ENCODE measurements at regions not wholly inside any gene's neighbourhood (a gene's known extent, or its start where the extent isn't known, plus 50 kb on each side); places are given as distances from the start of the nearest gene placed in this dataset.

DNA sequence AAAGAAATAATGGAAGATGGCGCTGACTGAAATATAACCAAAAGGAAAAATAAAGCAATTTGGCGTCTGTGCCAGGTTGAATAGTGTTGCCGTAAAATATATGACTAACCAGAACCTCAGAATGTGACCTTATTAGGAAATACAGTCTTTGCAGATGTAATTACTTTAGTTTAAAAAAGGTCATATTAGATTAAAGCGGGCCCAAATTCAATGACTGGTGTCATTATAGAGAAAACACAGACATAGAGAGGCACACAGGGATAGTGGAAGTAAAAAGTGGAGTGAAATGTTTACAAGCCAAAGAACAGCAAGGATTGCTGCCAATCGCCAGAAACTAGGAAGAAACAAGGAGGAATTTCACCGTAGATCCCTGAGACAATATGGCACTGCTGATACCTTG, 521.2 kb downstream of the FRK start:
- H3K4me3 Mint-ChIP-seq: no peak overlapping the region
- H3K27me3 ChIP-seq (ENCODE audit: insufficient read depth): no peaks in the 10 kb centered on the region
- H3K27ac ChIP-seq (ENCODE audit: low read depth): no peak overlapping the region
- H3K27ac Mint-ChIP-seq: no peak overlapping the region
- no peaks in the 10 kb centered on the region for H3K4me1 ChIP-seq (ENCODE audit: insufficient read depth)
- peaks cover 17% of the 10 kb centered on the region; the same call in 2 of the 3 replicates for H3K4me1 Mint-ChIP-seq
- H2AFZ ChIP-seq: no peak overlapping the region
- H3K4me2 ChIP-seq: no peak overlapping the region
- H3K4me3 ChIP-seq: no peak overlapping the region
- H3K36me3 Mint-ChIP-seq (ENCODE audit: low read depth): no peaks in the 10 kb centered on the region
- no peak for ATAC-seq
- no peaks in the 10 kb centered on the region for H3K36me3 ChIP-seq (ENCODE audit: insufficient read depth)
- no peaks in the 10 kb centered on the region for H4K20me1 ChIP-seq (replicated peaks; ENCODE audit: insufficient read depth)
- TF ChIP-seq, protein P1, sequence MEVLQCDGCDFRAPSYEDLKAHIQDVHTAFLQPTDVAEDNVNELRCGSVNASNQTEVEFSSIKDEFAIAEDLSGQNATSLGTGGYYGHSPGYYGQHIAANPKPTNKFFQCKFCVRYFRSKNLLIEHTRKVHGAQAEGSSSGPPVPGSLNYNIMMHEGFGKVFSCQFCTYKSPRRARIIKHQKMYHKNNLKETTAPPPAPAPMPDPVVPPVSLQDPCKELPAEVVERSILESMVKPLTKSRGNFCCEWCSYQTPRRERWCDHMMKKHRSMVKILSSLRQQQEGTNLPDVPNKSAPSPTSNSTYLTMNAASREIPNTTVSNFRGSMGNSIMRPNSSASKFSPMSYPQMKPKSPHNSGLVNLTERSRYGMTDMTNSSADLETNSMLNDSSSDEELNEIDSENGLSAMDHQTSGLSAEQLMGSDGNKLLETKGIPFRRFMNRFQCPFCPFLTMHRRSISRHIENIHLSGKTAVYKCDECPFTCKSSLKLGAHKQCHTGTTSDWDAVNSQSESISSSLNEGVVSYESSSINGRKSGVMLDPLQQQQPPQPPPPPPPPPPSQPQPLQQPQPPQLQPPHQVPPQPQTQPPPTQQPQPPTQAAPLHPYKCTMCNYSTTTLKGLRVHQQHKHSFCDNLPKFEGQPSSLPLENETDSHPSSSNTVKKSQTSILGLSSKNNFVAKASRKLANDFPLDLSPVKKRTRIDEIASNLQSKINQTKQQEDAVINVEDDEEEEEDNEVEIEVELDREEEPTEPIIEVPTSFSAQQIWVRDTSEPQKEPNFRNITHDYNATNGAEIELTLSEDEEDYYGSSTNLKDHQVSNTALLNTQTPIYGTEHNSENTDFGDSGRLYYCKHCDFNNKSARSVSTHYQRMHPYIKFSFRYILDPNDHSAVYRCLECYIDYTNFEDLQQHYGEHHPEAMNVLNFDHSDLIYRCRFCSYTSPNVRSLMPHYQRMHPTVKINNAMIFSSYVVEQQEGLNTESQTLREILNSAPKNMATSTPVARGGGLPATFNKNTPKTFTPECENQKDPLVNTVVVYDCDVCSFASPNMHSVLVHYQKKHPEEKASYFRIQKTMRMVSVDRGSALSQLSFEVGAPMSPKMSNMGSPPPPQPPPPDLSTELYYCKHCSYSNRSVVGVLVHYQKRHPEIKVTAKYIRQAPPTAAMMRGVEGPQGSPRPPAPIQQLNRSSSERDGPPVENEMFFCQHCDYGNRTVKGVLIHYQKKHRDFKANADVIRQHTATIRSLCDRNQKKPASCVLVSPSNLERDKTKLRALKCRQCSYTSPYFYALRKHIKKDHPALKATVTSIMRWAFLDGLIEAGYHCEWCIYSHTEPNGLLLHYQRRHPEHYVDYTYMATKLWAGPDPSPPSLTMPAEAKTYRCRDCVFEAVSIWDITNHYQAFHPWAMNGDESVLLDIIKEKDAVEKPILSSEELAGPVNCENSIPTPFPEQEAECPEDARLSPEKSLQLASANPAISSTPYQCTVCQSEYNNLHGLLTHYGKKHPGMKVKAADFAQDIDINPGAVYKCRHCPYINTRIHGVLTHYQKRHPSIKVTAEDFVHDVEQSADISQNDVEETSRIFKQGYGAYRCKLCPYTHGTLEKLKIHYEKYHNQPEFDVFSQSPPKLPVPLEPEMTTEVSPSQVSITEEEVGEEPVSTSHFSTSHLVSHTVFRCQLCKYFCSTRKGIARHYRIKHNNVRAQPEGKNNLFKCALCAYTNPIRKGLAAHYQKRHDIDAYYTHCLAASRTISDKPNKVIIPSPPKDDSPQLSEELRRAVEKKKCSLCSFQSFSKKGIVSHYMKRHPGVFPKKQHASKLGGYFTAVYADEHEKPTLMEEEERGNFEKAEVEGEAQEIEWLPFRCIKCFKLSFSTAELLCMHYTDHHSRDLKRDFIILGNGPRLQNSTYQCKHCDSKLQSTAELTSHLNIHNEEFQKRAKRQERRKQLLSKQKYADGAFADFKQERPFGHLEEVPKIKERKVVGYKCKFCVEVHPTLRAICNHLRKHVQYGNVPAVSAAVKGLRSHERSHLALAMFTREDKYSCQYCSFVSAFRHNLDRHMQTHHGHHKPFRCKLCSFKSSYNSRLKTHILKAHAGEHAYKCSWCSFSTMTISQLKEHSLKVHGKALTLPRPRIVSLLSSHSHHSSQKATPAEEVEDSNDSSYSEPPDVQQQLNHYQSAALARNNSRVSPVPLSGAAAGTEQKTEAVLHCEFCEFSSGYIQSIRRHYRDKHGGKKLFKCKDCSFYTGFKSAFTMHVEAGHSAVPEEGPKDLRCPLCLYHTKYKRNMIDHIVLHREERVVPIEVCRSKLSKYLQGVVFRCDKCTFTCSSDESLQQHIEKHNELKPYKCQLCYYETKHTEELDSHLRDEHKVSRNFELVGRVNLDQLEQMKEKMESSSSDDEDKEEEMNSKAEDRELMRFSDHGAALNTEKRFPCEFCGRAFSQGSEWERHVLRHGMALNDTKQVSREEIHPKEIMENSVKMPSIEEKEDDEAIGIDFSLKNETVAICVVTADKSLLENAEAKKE (CRISPR knock-in tag; IDR thresholded peaks at IDR 0.05): no peak
- TF ChIP-seq CREB1 (CRISPR knock-in tag; IDR thresholded peaks at IDR 0.05; ENCODE audit: low read depth): no peak
- no peak for TF ChIP-seq ZNF114 (CRISPR knock-in tag; IDR thresholded peaks at IDR 0.05)
- no peak for TF ChIP-seq EZH2phosphoT487 (IDR thresholded peaks at IDR 0.05; ENCODE audit: unreplicated experiment)
- TF ChIP-seq, protein P2, sequence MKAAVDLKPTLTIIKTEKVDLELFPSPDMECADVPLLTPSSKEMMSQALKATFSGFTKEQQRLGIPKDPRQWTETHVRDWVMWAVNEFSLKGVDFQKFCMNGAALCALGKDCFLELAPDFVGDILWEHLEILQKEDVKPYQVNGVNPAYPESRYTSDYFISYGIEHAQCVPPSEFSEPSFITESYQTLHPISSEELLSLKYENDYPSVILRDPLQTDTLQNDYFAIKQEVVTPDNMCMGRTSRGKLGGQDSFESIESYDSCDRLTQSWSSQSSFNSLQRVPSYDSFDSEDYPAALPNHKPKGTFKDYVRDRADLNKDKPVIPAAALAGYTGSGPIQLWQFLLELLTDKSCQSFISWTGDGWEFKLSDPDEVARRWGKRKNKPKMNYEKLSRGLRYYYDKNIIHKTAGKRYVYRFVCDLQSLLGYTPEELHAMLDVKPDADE (IDR thresholded peaks at IDR 0.05): no peak
- no peak for TF ChIP-seq STAT1 (IDR thresholded peaks at IDR 0.05; ENCODE audit: unreplicated experiment)
- no peak for TF ChIP-seq JUNB (IDR thresholded peaks at IDR 0.05; ENCODE audit: unreplicated experiment)
- no peak for TF ChIP-seq EZH2 (IDR thresholded peaks at IDR 0.05; ENCODE audit: low read depth, unreplicated experiment)
- no peak for TF ChIP-seq NANOG (IDR thresholded peaks at IDR 0.05; ENCODE audit: borderline replicate concordance)
- DNase-seq (ENCODE audit: low spot score): no peak
- H3K79me2 ChIP-seq (replicated peaks; ENCODE audit: insufficient read depth): no peaks in the 10 kb centered on the region
- peaks cover 7% of the 10 kb centered on the region; the same call in 1 of the 2 replicates for H3K9me2 ChIP-seq (ENCODE audit: insufficient read depth)
- H3F3A ChIP-seq (replicated peaks; ENCODE audit: low read depth): no peaks in the 10 kb centered on the region
- no peaks in the 10 kb centered on the region for H3K27me3 Mint-ChIP-seq (ENCODE audit: insufficient read depth, low read depth, poor library complexity)
- H3K9me3 Mint-ChIP-seq: no peaks in the 10 kb centered on the region; the same call in 2 of the 3 replicates

Data from GM23338 (cell line).